PC-9 (cell line): ENCODE measurements at regions not wholly inside any gene's neighbourhood (a gene's known extent, or its start where the extent isn't known, plus 50 kb on each side); places are given as distances from the start of the nearest gene placed in this dataset.
"Not testable (repeated sequence)": the region's sequence is repeated elsewhere in the genome, so short reads cannot be mapped to it uniquely, and the experiment has no call there.

Experiments
- BruUV-seq: library from RNA; stranded (reverse); fragments of 400-500 nt; replicated peaks from 2 replicates; lab custom pipeline; 2021; lab: Mats Ljungman, UMichigan
- CTCF ChIA-PET: fragments of 300-600 bp; sonication (Branson Sonifier 250); formaldehyde crosslinking; loops from one replicate; lab custom pipeline; 2022; ENCODE audit warnings: antibody characterized with exemption; lab: Charles Lee
- POLR2A ChIA-PET: fragments of 300-600 bp; sonication (Branson Sonifier 250); formaldehyde crosslinking; loops from one replicate; lab custom pipeline; 2022; ENCODE audit warnings: antibody characterized with exemption; ENCODE audit not compliant: unreplicated experiment; lab: Charles Lee
- DNase-seq, 2 experiments: peaks; one replicate each; pipeline versions ENCODE4 v3.0.0 to v3.0.0-alpha.2; 2015 to 2022; ENCODE audit warnings: mixed read lengths in 1 of 2
- H2AFZ ChIP-seq: fragments of 200-600 bp; sonication (generic); 2 replicates; pipeline ENCODE4 v1.8.1; 2017; ENCODE audit warnings: antibody characterized with exemption
- H3F3A ChIP-seq: fragments of 200-600 bp; sonication (generic); 2 replicates; pipeline ENCODE4 v1.8.1; 2017; ENCODE audit warnings: antibody characterized with exemption, mild to moderate bottlenecking, low read depth; ENCODE audit not compliant: insufficient read depth
- H3K27ac ChIP-seq: fragments of 200-600 bp; sonication (generic); 2 replicates; pipeline ENCODE4 v1.6.1; 2016; ENCODE audit warnings: mixed run types
- H3K27me3 ChIP-seq: fragments of 200-600 bp; sonication (generic); 2 replicates; pipeline ENCODE4 v1.6.1; 2016; ENCODE audit warnings: low read depth, mixed run types; ENCODE audit not compliant: insufficient read depth
- H3K36me3 ChIP-seq: fragments of 200-600 bp; sonication (generic); 2 replicates; pipeline ENCODE4 v1.6.1; 2016; ENCODE audit warnings: low read depth, mixed run types
- H3K4me1 ChIP-seq: fragments of 200-600 bp; sonication (generic); replicated peaks from 2 replicates; pipeline ENCODE4 v1.6.1; 2016; ENCODE audit warnings: mixed run types; ENCODE audit not compliant: insufficient read depth
- H3K4me2 ChIP-seq: fragments of 200-600 bp; sonication (generic); 2 replicates; pipeline ENCODE4 v1.6.1; 2017; ENCODE audit warnings: mixed run types
- H3K4me3 ChIP-seq: fragments of 200-600 bp; sonication (generic); 2 replicates; pipeline ENCODE4 v1.6.1; 2016; ENCODE audit warnings: mixed run types
- H3K79me2 ChIP-seq: fragments of 200-600 bp; sonication (generic); 2 replicates; pipeline ENCODE4 v1.6.1; 2017; ENCODE audit warnings: low read depth, mixed run types
- H3K9me2 ChIP-seq: fragments of 200-600 bp; sonication (generic); 2 replicates; pipeline ENCODE4 v1.8.1; 2017; ENCODE audit warnings: mild to moderate bottlenecking; ENCODE audit not compliant: insufficient read depth
- H3K9me3 ChIP-seq: fragments of 200-600 bp; sonication (generic); 2 replicates; pipeline ENCODE4 v1.8.1; 2016; ENCODE audit warnings: low read depth; ENCODE audit not compliant: insufficient read depth
- H4K20me1 ChIP-seq: fragments of 200-600 bp; sonication (generic); 2 replicates; pipeline ENCODE4 v1.8.1; 2017; ENCODE audit not compliant: insufficient read depth
- EZH2 ChIP-seq: fragments of 200-600 bp; sonication (generic); IDR thresholded peaks from 2 replicates; pipeline ENCODE4 v1.8.0; 2017; ENCODE audit warnings: antibody characterized with exemption, low read depth
- intact Hi-C: fragments of 100-400 bp; cut with micrococcal nuclease; formaldehyde crosslinking; loops from one replicate; pipeline ENCODE4 v1.10.0; 2022; ENCODE audit not compliant: unreplicated experiment
- TF ChIP-seq, protein P1 (sequence below): fragments of 200-600 bp; sonication (generic); conservative IDR thresholded peaks from 2 replicates; pipeline ENCODE4 v1.6.1; 2017; ENCODE audit warnings: mixed run types, antibody characterized with exemption, mild to moderate bottlenecking, moderate library complexity

DNA sequence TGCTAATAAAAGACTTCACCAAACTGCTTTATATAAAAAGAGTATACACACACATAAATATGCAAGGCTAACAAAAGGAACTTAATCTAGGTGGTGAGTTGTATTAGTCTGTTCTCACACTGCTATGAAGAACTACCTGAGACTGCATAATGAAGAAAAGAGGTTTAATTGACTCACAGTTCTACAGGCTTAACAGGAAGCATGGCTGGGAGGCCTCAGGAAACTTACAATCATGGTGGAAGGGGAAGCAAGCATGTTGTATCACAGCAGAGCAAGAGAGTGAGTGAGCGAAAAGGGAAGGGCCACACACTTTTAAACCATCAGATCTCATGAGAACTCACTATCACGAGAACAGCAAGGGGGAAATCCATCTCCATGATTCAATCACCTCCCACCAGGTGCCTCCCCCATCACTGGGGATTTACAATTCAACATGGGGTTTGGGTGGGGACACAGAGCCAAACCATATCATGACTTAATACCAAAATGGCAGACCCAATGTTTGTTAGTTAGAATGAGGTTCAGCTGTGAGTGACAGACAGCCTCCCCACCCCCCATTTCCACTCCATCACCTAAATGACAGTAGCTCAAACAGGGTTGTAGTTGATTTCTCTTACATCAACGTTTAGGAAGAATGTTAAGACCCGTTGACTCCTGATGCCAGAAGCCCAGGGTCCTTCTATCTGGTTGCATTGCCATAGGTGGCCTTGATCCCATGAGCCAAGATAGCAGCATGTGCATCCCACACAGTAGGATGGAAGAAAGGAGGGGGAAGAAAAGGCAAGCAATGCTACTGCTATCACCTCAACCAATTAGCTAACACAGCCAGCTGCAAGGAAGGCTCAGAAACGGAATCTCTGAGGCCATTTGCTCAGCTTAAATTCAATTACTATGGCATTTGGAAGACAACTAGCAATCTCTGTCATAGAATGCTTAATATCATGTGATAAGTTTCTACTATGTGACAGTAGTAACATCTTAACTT, 77.0 kb downstream of the CCDC71L start:
- TF ChIP-seq, protein P1, sequence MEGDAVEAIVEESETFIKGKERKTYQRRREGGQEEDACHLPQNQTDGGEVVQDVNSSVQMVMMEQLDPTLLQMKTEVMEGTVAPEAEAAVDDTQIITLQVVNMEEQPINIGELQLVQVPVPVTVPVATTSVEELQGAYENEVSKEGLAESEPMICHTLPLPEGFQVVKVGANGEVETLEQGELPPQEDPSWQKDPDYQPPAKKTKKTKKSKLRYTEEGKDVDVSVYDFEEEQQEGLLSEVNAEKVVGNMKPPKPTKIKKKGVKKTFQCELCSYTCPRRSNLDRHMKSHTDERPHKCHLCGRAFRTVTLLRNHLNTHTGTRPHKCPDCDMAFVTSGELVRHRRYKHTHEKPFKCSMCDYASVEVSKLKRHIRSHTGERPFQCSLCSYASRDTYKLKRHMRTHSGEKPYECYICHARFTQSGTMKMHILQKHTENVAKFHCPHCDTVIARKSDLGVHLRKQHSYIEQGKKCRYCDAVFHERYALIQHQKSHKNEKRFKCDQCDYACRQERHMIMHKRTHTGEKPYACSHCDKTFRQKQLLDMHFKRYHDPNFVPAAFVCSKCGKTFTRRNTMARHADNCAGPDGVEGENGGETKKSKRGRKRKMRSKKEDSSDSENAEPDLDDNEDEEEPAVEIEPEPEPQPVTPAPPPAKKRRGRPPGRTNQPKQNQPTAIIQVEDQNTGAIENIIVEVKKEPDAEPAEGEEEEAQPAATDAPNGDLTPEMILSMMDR, result no peak
- no peak for TF ChIP-seq EZH2
- Histone ChIP-seq H3K9me2 (no peaks in the 10 kb centered on the region), H3K27me3 (no peaks in the 10 kb centered on the region), H3K79me2 (no peaks in the 10 kb centered on the region), H3K9me3 (no peaks in the 10 kb centered on the region; the same call in 1 of the 2 replicates), H3K4me3 (no peak overlapping the region), H3F3A (no peaks in the 10 kb centered on the region), H3K27ac (no peak overlapping the region), H3K36me3 (no peaks in the 10 kb centered on the region), H4K20me1 (no peaks in the 10 kb centered on the region), H2AFZ (no peak overlapping the region), H3K4me2 (no peak overlapping the region), H3K4me1 (peaks cover 3% of the 10 kb centered on the region; the same call in 1 of the 2 replicates)
- POLR2A ChIA-PET, result no interaction called here
- BruUV-seq, result no TSS peak
- no peak for DNase-seq
- CTCF ChIA-PET, result no interaction called here
- intact Hi-C loops, result no loop called here

DNA sequence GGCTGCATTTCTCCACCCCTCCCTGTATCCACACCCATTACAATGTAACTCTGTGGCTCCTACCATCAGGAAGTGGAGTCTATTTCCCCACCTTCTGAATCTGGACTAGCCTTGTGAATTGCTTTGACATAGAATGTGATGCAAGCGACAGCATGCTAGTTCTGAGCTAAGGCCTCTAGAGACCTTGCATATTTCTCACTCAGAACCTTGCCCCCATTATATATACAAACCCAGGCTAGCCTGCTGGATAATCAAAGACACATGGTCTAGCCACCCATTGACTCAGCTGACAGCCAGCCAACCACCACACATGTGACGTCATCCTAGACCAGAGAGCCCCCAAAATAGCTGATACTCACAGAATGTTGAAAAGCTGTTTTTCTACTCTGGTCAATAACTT, 77.9 kb downstream of the CCDC71L start:
- TF ChIP-seq, protein P1, result no peak
- no peak for TF ChIP-seq EZH2
- no peaks in the 10 kb centered on the region for H3K27me3 ChIP-seq
- H3K9me2 ChIP-seq, result no peaks in the 10 kb centered on the region
- no peak overlapping the region for H3K27ac ChIP-seq
- intact Hi-C loops, result no loop called here
- H3K4me2 ChIP-seq, result no peak overlapping the region
- H3K79me2 ChIP-seq, result no peaks in the 10 kb centered on the region
- H3K4me1 ChIP-seq, result no peaks in the 10 kb centered on the region
- H3K36me3 ChIP-seq, result no peaks in the 10 kb centered on the region
- BruUV-seq, result no TSS peak
- H2AFZ ChIP-seq, result no peak overlapping the region
- no peaks in the 10 kb centered on the region; the same call in 1 of the 2 replicates for H3K9me3 ChIP-seq
- no peak overlapping the region for H3K4me3 ChIP-seq
- no peaks in the 10 kb centered on the region for H3F3A ChIP-seq
- no peaks in the 10 kb centered on the region for H4K20me1 ChIP-seq
- DNase-seq, result no peak
- CTCF ChIA-PET, result no interaction called here
- POLR2A ChIA-PET, result no interaction called here

DNA sequence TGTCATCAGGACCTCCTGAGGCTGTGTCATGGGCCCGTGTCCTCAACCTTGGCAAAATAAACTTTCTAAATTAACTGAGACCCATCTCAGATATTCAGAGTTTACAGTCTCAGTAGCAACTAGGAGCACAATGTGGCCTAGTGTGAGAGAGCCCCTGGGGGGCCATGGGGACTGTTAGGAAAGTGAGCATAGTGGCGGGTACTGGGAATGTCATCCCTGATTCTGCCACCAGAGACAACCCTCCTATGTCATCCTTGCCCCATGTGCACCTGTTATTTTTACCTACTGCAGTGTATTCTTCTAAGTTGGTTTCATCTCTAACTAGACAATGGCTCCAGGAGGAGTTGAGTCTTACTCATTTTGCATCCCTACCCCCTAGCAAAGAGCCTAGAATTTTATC, 78.6 kb downstream of the CCDC71L start:
- Histone ChIP-seq H3K79me2 (no peaks in the 10 kb centered on the region), H3K4me1 (no peaks in the 10 kb centered on the region), H3F3A (no peaks in the 10 kb centered on the region), H3K9me3 (no peaks in the 10 kb centered on the region; the same call in 1 of the 2 replicates), H3K4me3 (no peak overlapping the region), H3K27me3 (no peaks in the 10 kb centered on the region), H3K4me2 (no peak overlapping the region), H3K9me2 (no peaks in the 10 kb centered on the region), H4K20me1 (no peaks in the 10 kb centered on the region), H2AFZ (no peak overlapping the region), H3K36me3 (no peaks in the 10 kb centered on the region), H3K27ac (no peak overlapping the region)
- BruUV-seq, result no TSS peak
- no peak for DNase-seq
- POLR2A ChIA-PET, result no interaction called here
- TF ChIP-seq, protein P1, result no peak
- no peak for TF ChIP-seq EZH2
- CTCF ChIA-PET, result no interaction called here
- intact Hi-C loops, result no loop called here

DNA sequence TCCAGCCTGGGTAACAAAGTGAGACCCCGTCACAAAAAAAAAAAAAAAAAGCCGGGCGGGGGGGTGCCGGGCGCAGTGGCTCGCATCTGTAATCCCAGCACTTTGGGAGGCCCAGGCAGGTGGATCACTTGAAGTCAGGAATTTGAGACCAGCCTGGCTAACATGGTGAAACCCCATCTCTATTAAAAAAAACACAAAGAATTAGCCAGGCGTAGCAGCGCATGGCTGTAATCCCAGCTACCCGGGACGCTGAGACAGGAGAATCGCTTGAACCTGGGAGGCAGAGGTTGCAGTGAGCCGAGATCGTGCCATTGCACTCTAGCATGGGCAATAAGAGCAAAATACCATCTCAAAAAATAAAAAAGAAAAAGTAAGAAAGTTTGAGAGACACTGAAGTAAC, 81.9 kb downstream of the CCDC71L start:
- DNase-seq, H3K36me3 ChIP-seq, H3F3A ChIP-seq, H3K4me3 ChIP-seq, H3K9me3 ChIP-seq, H4K20me1 ChIP-seq, intact Hi-C loops, H3K4me1 ChIP-seq, H3K9me2 ChIP-seq, H2AFZ ChIP-seq, H3K27ac ChIP-seq, H3K27me3 ChIP-seq, BruUV-seq, H3K4me2 ChIP-seq, H3K79me2 ChIP-seq: not testable (repeated sequence)
- ChIA-PET CTCF (interaction anchor here (0.7 kb wide), 1 partner anchor 748 kb away, joined by 7 read pairs; no protein-coding TSS in a partner anchor), POLR2A (interaction anchor here (0.6 kb wide), 1 partner anchor 11 kb away, joined by 4 read pairs; no protein-coding TSS in a partner anchor)
